SHP77 (cell line): ENCODE measurements at regions not wholly inside any gene's neighbourhood (a gene's known extent, or its start where the extent isn't known, plus 50 kb on each side); places are given as distances from the start of the nearest gene placed in this dataset.
"Not testable (repeated sequence)": the region's sequence is repeated elsewhere in the genome, so short reads cannot be mapped to it uniquely, and the experiment has no call there.

Experiments used
- DNase-seq, 2 experiments: peaks; one replicate each; lab custom pipeline; 2025; lab: John Stamatoyannopoulos, UW

DNA sequence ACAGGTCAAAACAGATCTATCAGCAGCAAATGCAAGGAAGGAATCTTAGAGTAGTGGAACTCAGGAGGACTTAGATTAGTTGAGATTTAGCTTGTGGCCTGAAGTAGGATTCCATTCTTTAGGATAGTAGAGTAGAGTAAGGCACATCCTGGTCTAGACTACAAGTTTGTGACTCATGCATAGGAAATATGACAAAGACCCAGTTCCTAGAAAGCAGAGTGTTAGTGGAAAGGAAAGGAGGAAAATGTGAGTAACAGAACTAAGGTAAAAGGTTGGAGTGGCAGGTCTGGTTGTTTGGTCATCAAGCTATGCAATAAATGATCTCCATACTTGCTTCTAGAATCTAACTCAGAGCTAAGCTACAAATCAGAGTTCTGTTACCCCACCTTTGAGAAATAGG lies 595.0 kb downstream of the ACTRT1 start:
- DNase-seq = no peak

DNA sequence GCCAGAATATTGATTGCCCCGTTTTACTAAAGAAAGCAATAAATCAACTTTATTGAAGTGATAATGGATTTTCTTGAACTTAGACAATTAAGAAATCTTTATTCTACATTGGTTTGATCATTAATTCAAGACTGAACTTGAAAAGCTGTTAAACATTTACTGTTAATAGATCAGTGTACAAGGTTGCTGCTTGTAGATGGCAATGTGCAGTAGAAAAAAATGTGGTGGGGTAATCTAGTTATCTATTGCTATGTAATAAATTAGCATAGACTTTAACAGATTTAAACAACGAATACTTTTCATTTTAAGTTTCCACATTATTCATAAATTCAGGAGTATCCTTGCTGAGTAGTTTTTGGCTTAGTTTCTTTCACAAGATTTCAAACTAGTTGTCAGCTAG lies 612.5 kb downstream of the ACTRT1 start:
- DNase-seq = no peak

DNA sequence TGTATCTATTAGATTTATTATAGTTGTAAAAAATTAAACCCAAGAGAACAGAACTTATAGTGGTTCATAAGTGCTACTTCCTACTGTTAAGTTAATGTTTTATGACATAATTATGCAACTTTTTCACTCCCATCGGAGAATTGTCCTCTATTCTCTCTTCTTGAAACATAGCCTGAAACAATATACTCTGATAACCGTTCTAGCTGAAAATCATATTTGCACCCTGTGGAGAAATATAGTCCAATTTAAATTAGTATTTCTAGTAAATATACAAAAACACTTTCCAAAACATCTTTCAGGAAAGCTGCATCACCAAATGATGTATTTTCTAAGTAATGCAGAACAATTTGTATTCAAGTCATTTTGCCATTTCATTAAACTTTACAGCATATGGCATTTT lies 586.4 kb downstream of the PRR32 start:
- no peak for DNase-seq

DNA sequence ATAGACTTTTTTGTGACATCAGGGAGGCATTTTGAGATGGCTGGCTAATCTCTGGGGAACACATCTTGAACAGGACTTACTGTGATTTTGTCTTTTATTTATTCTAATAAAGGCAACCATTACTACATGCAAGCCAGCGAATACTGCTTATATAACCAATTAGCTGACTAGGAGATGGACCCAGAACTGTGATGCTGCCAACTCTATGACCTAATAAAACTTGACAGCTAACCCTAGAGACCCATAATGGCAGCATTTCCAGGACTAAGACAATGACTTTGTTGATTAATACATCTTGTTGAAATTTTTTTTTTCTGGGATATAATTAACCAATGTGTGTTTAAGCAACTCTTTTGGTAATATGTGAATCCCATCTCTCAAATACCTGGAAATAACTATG lies 584.6 kb downstream of the PRR32 start:
- no peak for DNase-seq

DNA sequence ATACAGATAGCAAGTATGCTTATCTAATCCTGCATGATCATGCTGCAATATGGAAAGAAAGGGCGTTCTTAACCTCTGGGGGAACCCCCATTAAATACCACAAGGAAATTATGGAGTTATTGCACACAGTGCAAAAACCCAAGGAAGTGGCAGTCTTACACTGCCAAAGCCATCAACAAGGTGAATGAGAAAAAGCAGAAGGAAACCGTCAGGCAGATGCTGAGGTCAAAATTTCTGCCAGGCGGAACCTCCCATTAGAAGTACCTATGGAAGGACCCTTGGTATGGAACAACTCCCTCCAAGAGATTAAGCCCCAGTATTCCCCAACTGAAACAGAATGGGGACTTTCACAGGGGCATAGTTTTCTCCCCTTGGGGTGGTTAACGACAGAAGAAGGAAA lies 580.7 kb downstream of the PRR32 start:
- DNase-seq = not testable (repeated sequence)

DNA sequence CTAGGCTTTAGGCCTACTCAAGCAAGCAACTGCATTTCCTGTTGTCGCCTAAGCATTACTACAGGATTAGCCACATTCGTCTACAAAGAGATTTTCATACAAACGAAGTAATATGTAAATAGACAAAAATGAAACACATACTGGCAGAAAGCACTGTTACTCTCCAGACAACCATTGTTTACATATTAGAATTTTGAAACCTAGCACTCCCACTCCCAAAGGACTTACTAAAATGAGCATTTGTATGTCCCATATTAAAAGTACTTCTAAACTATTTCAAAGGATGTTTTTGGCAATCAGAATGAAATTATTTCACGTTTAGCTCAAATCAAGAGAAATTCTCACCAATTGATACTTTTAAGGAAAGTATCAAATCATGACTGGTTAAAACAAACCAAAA lies 570.8 kb downstream of the PRR32 start:
- DNase-seq = no peak

DNA sequence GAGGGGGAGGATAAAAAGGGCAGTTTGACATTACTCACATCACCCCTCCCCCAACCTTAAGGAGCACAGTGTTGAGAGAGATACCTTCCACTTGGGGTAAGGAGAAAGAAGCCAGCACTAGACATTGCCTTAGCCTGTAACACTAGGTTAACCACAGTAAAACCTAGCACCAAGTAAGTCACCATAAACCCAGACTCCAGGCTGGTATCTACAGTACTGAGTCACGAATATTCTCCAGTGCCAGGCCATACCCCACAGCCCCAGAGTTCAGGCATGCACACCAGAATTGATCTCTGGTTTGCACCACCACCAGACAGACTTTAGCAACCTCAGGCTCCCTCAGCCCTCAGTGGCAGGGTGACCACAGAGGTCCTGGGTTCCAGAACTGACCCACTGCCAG lies 570.4 kb downstream of the PRR32 start:
- DNase-seq = no peak
